ENCODE measurements at regions not wholly inside any gene's neighbourhood (a gene's known extent, or its start where the extent isn't known, plus 50 kb on each side); places are given as distances from the start of the nearest gene placed in this dataset.

GRCh38 chr4:64625438-64625837, 216.2 kb upstream of the TECRL start:
- no peaks in the 10 kb centered on the region for H3K27me3 ChIP-seq (ENCODE audit: control insufficient read depth, insufficient read depth, low read length)
- no peaks in the 10 kb centered on the region for H3K36me3 ChIP-seq (ENCODE audit: control insufficient read depth, insufficient read depth, low read length)
- no peak overlapping the region for H3K4me3 ChIP-seq (ENCODE audit: low read length)
- Mint-ChIP-seq H3K36me3 (no peaks in the 10 kb centered on the region), H3K4me1 (no peaks in the 10 kb centered on the region), H3K27me3 (ENCODE audit: low read depth in 2 of 2) (no peaks in the 10 kb centered on the region), H3K4me3 (no peak overlapping the region), H3K27ac (no peak overlapping the region), H3K9me3 (peaks cover 4 to 8% of the 10 kb centered on the region in 2 donors)
- no peak for ATAC-seq
- H3K4me1 ChIP-seq (ENCODE audit: control insufficient read depth, insufficient read depth, low read length), result no peaks in the 10 kb centered on the region
- no peak overlapping the region for H3K27ac ChIP-seq (ENCODE audit: low read length)
- 65% methylated on average over 2 of the region's 3 CpGs for WGBS (ENCODE audit: insufficient coverage)
- DNase-seq, result no peak
- H3K9me3 ChIP-seq (ENCODE audit: control insufficient read depth, insufficient read depth, low read length), result peaks cover 5% of the 10 kb centered on the region
- no peak for TF ChIP-seq CTCF (IDR thresholded peaks at IDR 0.05)
- intact Hi-C loops (cut with micrococcal nuclease), result no loop called here

GRCh38 chr4:64617800-64618199, 208.6 kb upstream of the TECRL start:
- no peaks in the 10 kb centered on the region for H3K36me3 Mint-ChIP-seq
- TF ChIP-seq CTCF (IDR thresholded peaks at IDR 0.05), result no peak
- H3K4me1 Mint-ChIP-seq, result no peaks in the 10 kb centered on the region
- H3K4me3 Mint-ChIP-seq, result no peak overlapping the region
- no peaks in the 10 kb centered on the region for H3K4me1 ChIP-seq (ENCODE audit: control insufficient read depth, insufficient read depth, low read length)
- ATAC-seq, result no peak
- H3K9me3 ChIP-seq (ENCODE audit: control insufficient read depth, insufficient read depth, low read length), result peaks cover under 1% of the 10 kb centered on the region
- 80% methylated on average over 1 of the region's 3 CpGs for WGBS (ENCODE audit: insufficient coverage)
- H3K9me3 Mint-ChIP-seq, result peaks cover 7% of the 10 kb centered on the region in 2 donors
- no peaks in the 10 kb centered on the region for H3K27me3 ChIP-seq (ENCODE audit: control insufficient read depth, insufficient read depth, low read length)
- intact Hi-C loops (cut with micrococcal nuclease), result no loop called here
- no peak overlapping the region for H3K27ac ChIP-seq (ENCODE audit: low read length)
- DNase-seq, result no peak
- no peaks in the 10 kb centered on the region for H3K36me3 ChIP-seq (ENCODE audit: control insufficient read depth, insufficient read depth, low read length)
- H3K27ac Mint-ChIP-seq, result no peak overlapping the region
- no peaks in the 10 kb centered on the region for H3K27me3 Mint-ChIP-seq (ENCODE audit: low read depth in 2 of 2)
- no peak overlapping the region for H3K4me3 ChIP-seq (ENCODE audit: low read length)

DNA sequence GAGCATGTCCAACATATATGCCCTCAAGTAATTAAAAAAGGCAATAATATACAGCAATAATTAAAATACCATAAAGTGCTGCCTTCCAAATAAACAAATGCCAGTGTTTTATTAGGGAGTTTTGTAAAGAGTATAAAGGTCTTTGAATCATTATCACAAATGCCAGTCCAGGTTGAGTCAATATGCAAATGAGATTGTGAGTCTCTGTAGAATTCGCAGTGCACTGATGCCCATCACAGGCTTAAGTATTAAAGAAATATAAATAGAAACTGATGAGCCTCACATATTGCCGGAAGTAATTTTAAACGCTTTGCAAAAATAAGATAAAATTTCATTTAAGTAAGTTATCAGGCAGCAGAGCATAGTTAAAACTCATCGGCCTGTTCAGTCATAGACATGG, 205.0 kb upstream of the TECRL start:
- H3K27ac ChIP-seq (ENCODE audit: low read length), result no peak overlapping the region
- 75% methylated on average over 4 of the region's 4 CpGs for WGBS (ENCODE audit: insufficient coverage)
- H3K9me3 Mint-ChIP-seq, result peaks cover 5 to 7% of the 10 kb centered on the region in 2 donors
- no peaks in the 10 kb centered on the region for H3K9me3 ChIP-seq (ENCODE audit: control insufficient read depth, insufficient read depth, low read length)
- H3K4me3 Mint-ChIP-seq, result no peak overlapping the region
- intact Hi-C loops (cut with micrococcal nuclease), result no loop called here
- no peaks in the 10 kb centered on the region for H3K36me3 Mint-ChIP-seq
- no peaks in the 10 kb centered on the region for H3K4me1 ChIP-seq (ENCODE audit: control insufficient read depth, insufficient read depth, low read length)
- H3K27me3 Mint-ChIP-seq (ENCODE audit: low read depth in 2 of 2), result no peaks in the 10 kb centered on the region
- ATAC-seq (no peak), DNase-seq (no peak)
- no peaks in the 10 kb centered on the region for H3K36me3 ChIP-seq (ENCODE audit: control insufficient read depth, insufficient read depth, low read length)
- no peaks in the 10 kb centered on the region for H3K4me1 Mint-ChIP-seq
- no peaks in the 10 kb centered on the region for H3K27me3 ChIP-seq (ENCODE audit: control insufficient read depth, insufficient read depth, low read length)
- H3K27ac Mint-ChIP-seq, result no peak overlapping the region
- H3K4me3 ChIP-seq (ENCODE audit: low read length), result no peak overlapping the region
- no peak for TF ChIP-seq CTCF (IDR thresholded peaks at IDR 0.05)

GRCh38 chr4:64613046-64613445, 203.8 kb upstream of the TECRL start:
- Histone ChIP-seq H3K9me3 (ENCODE audit: control insufficient read depth, insufficient read depth, low read length) (no peaks in the 10 kb centered on the region), H3K27ac (ENCODE audit: low read length) (no peak overlapping the region), H3K27me3 (ENCODE audit: control insufficient read depth, insufficient read depth, low read length) (no peaks in the 10 kb centered on the region), H3K36me3 (ENCODE audit: control insufficient read depth, insufficient read depth, low read length) (no peaks in the 10 kb centered on the region), H3K4me3 (ENCODE audit: low read length) (no peak overlapping the region), H3K4me1 (ENCODE audit: control insufficient read depth, insufficient read depth, low read length) (no peaks in the 10 kb centered on the region)
- Mint-ChIP-seq H3K27ac (no peak overlapping the region), H3K9me3 (peaks cover 5 to 7% of the 10 kb centered on the region in 2 donors), H3K4me3 (no peak overlapping the region), H3K27me3 (ENCODE audit: low read depth in 2 of 2) (no peaks in the 10 kb centered on the region), H3K4me1 (no peaks in the 10 kb centered on the region), H3K36me3 (no peaks in the 10 kb centered on the region)
- ATAC-seq (no peak), DNase-seq (no peak)
- WGBS (ENCODE audit: insufficient coverage), result 100% methylated on average over 2 of the region's 2 CpGs
- no peak for TF ChIP-seq CTCF (IDR thresholded peaks at IDR 0.05)
- intact Hi-C loops (cut with micrococcal nuclease), result no loop called here
